ENCODE measurements at regions not wholly inside any gene's neighbourhood (a gene's known extent, or its start where the extent isn't known, plus 50 kb on each side); places are given as distances from the start of the nearest gene placed in this dataset.

DNA sequence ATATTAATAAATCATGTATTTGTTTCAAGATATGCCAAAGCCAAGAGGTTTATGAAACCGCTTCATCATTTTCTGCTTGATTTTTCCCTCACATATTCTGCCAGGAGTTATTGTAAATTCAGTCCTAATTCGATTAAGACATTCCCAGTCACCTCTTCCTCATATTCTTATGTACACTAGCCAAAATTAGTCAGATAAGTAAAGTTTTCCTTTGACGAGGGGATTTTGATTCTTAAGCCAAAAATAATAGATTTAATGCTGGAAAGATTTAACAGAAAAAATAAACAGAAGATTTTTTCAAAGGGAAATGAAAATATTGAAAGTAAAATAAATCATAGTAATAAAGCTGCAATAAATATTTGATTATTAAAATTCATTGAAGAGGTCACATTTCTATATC is 51.0 kb upstream of the VEGFC start:
- ChIA-PET POLR2A (no interaction called here), CTCF (interaction anchor here (0.9 kb wide), 1 partner anchor 52 kb away, joined by 3 read pairs; no protein-coding TSS in a partner anchor)
- no peak overlapping the region for H3K4me3 ChIP-seq (ENCODE audit: low read depth, low read length)
- H3K27me3 ChIP-seq (ENCODE audit: control insufficient read depth, insufficient read depth, low read length) = no peaks in the 10 kb centered on the region
- no peak for TF ChIP-seq CTCF (IDR thresholded peaks at IDR 0.05; ENCODE audit: insufficient read depth, low read depth, low read length)
- no peaks in the 10 kb centered on the region for H3K36me3 ChIP-seq (ENCODE audit: control insufficient read depth, insufficient read depth, low read length)
- no peak for DNase-seq (ENCODE audit: low read depth)

GRCh38 chr4:176844448-176844847 is 51.7 kb upstream of the VEGFC start:
- ChIA-PET CTCF (interaction anchor here (0.9 to 1.6 kb wide), 2 partner anchors 53 to 203 kb away, joined by 3 to 5 read pairs; no protein-coding TSS in a partner anchor), POLR2A (no interaction called here)
- no peak for TF ChIP-seq CTCF (IDR thresholded peaks at IDR 0.05; ENCODE audit: insufficient read depth, low read depth, low read length)
- no peak for DNase-seq (ENCODE audit: low read depth)
- H3K36me3 ChIP-seq (ENCODE audit: control insufficient read depth, insufficient read depth, low read length) = no peaks in the 10 kb centered on the region
- H3K4me3 ChIP-seq (ENCODE audit: low read depth, low read length) = no peak overlapping the region
- H3K27me3 ChIP-seq (ENCODE audit: control insufficient read depth, insufficient read depth, low read length) = no peaks in the 10 kb centered on the region

DNA sequence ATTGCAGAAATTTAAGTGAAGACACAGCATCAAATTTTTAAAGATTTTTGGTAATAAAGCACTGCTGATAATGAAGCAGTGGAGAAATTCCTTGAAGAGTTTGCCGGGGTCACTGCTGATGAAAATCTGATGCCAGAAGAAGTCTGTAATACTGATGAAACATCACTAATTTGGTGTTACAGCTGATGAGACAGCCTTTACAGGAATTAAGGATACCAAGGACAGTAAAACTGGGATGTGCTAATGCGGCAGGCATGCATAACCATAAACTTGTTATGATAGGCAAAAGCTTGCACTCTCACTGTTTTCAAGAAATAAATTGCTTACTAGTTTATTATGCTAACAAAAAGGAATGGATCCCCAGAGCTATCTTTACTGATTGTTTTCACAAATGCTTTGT is 52.9 kb upstream of the VEGFC start:
- no peak for TF ChIP-seq CTCF (IDR thresholded peaks at IDR 0.05; ENCODE audit: insufficient read depth, low read depth, low read length)
- CTCF ChIA-PET = interaction anchor here (1.6 kb wide), 1 partner anchor 202 kb away, joined by 5 read pairs; no protein-coding TSS in a partner anchor
- peak; percentile 59 for DNase-seq (ENCODE audit: low read depth)
- H3K36me3 ChIP-seq (ENCODE audit: control insufficient read depth, insufficient read depth, low read length) = no peaks in the 10 kb centered on the region
- POLR2A ChIA-PET = interaction anchor here (0.7 kb wide), 1 partner anchor 54 kb away, joined by 3 read pairs; no protein-coding TSS in a partner anchor
- no peaks in the 10 kb centered on the region for H3K27me3 ChIP-seq (ENCODE audit: control insufficient read depth, insufficient read depth, low read length)
- no peak overlapping the region for H3K4me3 ChIP-seq (ENCODE audit: low read depth, low read length)

GRCh38 chr4:176849076-176849475 is 56.4 kb upstream of the VEGFC start:
- no peak for TF ChIP-seq CTCF (IDR thresholded peaks at IDR 0.05; ENCODE audit: insufficient read depth, low read depth, low read length)
- no peak overlapping the region for H3K4me3 ChIP-seq (ENCODE audit: low read depth, low read length)
- H3K27me3 ChIP-seq (ENCODE audit: control insufficient read depth, insufficient read depth, low read length) = no peaks in the 10 kb centered on the region
- H3K36me3 ChIP-seq (ENCODE audit: control insufficient read depth, insufficient read depth, low read length) = no peaks in the 10 kb centered on the region
- no peak for DNase-seq (ENCODE audit: low read depth)
- ChIA-PET POLR2A (interaction anchor here (0.6 kb wide), 1 partner anchor 146 kb away, joined by 5 read pairs; no protein-coding TSS in a partner anchor), CTCF (interaction anchor here (0.8 to 1.8 kb wide), 2 partner anchors 9 to 198 kb away, joined by 4 to 5 read pairs; no protein-coding TSS in a partner anchor)

DNA sequence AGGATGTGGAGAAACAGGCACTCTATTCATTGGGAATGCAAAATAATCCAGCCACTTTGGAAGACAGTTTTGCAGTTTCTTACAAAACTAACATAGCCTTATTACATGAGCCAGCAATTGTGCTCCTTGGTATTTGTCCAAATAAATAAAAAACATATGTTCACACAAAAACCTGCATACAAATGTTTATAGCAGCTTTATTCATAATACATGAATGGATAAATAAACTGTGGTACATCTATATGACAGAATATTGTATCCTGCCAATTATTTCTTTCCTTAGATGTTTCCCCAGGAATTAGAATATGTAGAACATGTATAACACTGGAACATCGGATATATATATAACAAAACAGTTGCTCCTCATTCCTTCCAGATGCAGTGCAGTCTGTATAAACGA is 57.7 kb upstream of the VEGFC start:
- DNase-seq (ENCODE audit: low read depth) = no peak
- no peak for TF ChIP-seq CTCF (IDR thresholded peaks at IDR 0.05; ENCODE audit: insufficient read depth, low read depth, low read length)
- CTCF ChIA-PET = no interaction called here

More for the DNA sequence above, 57.7 kb upstream of the VEGFC start:
- Histone ChIP-seq H3K27me3 (ENCODE audit: control insufficient read depth, insufficient read depth, low read length) (no peaks in the 10 kb centered on the region), H3K36me3 (ENCODE audit: control insufficient read depth, insufficient read depth, low read length) (no peaks in the 10 kb centered on the region), H3K4me3 (ENCODE audit: low read depth, low read length) (no peak overlapping the region)
- POLR2A ChIA-PET = no interaction called here
